Endothelial cell of umbilical vein (primary cell): ENCODE measurements at regions not wholly inside any gene's neighbourhood (a gene's known extent, or its start where the extent isn't known, plus 50 kb on each side); places are given as distances from the start of the nearest gene placed in this dataset.

ENCODE experiments used
- BruUV-seq: library from RNA; stranded (reverse); fragments of 400-500 nt; replicated peaks from 2 replicates; lab custom pipeline; 2021; lab: Mats Ljungman, UMichigan
- CTCF ChIA-PET: fragments of 300-600, 350-600 bp; sonication (Branson Sonifier 250); formaldehyde crosslinking; loops from one replicate; lab custom pipeline; 2021; ENCODE audit warnings: antibody characterized with exemption, inconsistent platforms; lab: Charles Lee
- POLR2A ChIA-PET: fragments of 300-600, 350-600 bp; sonication (Branson Sonifier 250); formaldehyde crosslinking; loops from one replicate; lab custom pipeline; 2021; ENCODE audit warnings: antibody characterized with exemption, inconsistent platforms; lab: Charles Lee
- DNase-seq: peaks from one replicate; pipeline ENCODE4 v3.0.0-alpha.2; 2011; ENCODE audit warnings: low read depth, low spot score
- FAIRE-seq: peaks from 2 replicates; lab custom pipeline; 2011; peaks lifted over from hg19 to GRCh38; lab: Jason Lieb, UNC
- H2AFZ ChIP-seq: 2 replicates; pipeline ENCODE4 v1.6.0; 2012; ENCODE audit warnings: low read depth, low read length, control low read depth, inconsistent platforms
- H3K27ac ChIP-seq: 2 replicates; pipeline ENCODE4 v1.5.1; 2011; ENCODE audit warnings: low read depth, mild to moderate bottlenecking, control low read depth, low read length, moderate library complexity; ENCODE audit not compliant: insufficient read depth
- H3K27me3 ChIP-seq, 2 experiments: 2 replicates each; pipeline versions ENCODE4 v1.6.0 to v1.6.1; 2011; ENCODE audit warnings: low read length in 2 of 2, mixed read lengths in 1 of 2; ENCODE audit not compliant: control insufficient read depth in 2 of 2, insufficient read depth in 2 of 2
- H3K36me3 ChIP-seq, 2 experiments: 2 replicates in 1 of 2; 3 replicates in 1 of 2; pipeline ENCODE4 v1.5.1; 2011; ENCODE audit warnings: low read length in 2 of 2, mild to moderate bottlenecking in 1 of 2, moderate library complexity in 1 of 2; ENCODE audit not compliant: control insufficient read depth in 2 of 2, insufficient read depth in 2 of 2; ENCODE audit errors: extremely low read depth in 1 of 2
- H3K4me1 ChIP-seq: 3 replicates; pipeline ENCODE4 v1.5.1; 2011; ENCODE audit warnings: mild to moderate bottlenecking, low read length; ENCODE audit not compliant: control insufficient read depth, insufficient read depth; ENCODE audit errors: extremely low read depth
- H3K4me2 ChIP-seq: 2 replicates; pipeline ENCODE4 v1.6.1; 2011; ENCODE audit warnings: low read length, control low read depth, mixed read lengths; ENCODE audit not compliant: insufficient read depth
- H3K4me3 ChIP-seq, 3 experiments: fragments of 200-600 bp in 1 of 3; sonication (generic), shearing (Covaris generic) in 1 of 3; replicated peaks in 1 of 3; 2 replicates each; pipeline ENCODE4 v1.5.1; 2011 to 2016; ENCODE audit warnings: control low read depth in 3 of 3, low read length in 3 of 3, mild to moderate bottlenecking in 2 of 3, inconsistent platforms in 1 of 3, low read depth in 1 of 3, moderate library complexity in 1 of 3; ENCODE audit not compliant: insufficient read depth in 1 of 3
- H3K79me2 ChIP-seq: 2 replicates; pipeline ENCODE4 v1.6.0; 2012; ENCODE audit warnings: low read length, inconsistent platforms; ENCODE audit not compliant: control insufficient read depth, insufficient read depth
- H3K9ac ChIP-seq: replicated peaks from 2 replicates; pipeline ENCODE3; 2011; ENCODE audit warnings: low read length, control low read depth; ENCODE audit not compliant: insufficient read depth; ENCODE audit errors: extremely low read depth
- H3K9me1 ChIP-seq: replicated peaks from 3 replicates; pipeline ENCODE4 v1.6.0; 2011; ENCODE audit warnings: mild to moderate bottlenecking, low read length; ENCODE audit not compliant: control insufficient read depth, insufficient read depth; ENCODE audit errors: extremely low read depth
- H3K9me3 ChIP-seq: replicated peaks from 2 replicates; pipeline ENCODE4 v1.5.1; 2012; ENCODE audit warnings: low read length, inconsistent platforms; ENCODE audit not compliant: control insufficient read depth, insufficient read depth
- H4K20me1 ChIP-seq: replicated peaks from 2 replicates; pipeline ENCODE3; 2011; ENCODE audit warnings: mild to moderate bottlenecking, low read length; ENCODE audit not compliant: control insufficient read depth, insufficient read depth; ENCODE audit errors: extremely low read depth
- CTCF ChIP-seq, 2 donors: IDR thresholded peaks; 1 replicate in 1 of 2; 2 replicates in 1 of 2; pipeline ENCODE4 v1.5.1; 2011; ENCODE audit warnings: low read length in 2 of 2, mild to moderate bottlenecking in 2 of 2, moderate library complexity in 2 of 2, control low read depth in 1 of 2, inconsistent platforms in 1 of 2, low read depth in 1 of 2; ENCODE audit not compliant: insufficient read depth in 1 of 2; ENCODE audit errors: extremely low read depth in 1 of 2
- EZH2 ChIP-seq: IDR thresholded peaks from 2 replicates; pipeline ENCODE4 v1.6.1; 2012; ENCODE audit warnings: borderline replicate concordance, low read depth, mild to moderate bottlenecking, moderate library complexity, low read length, inconsistent platforms; ENCODE audit not compliant: severe bottlenecking
- FOS ChIP-seq: IDR thresholded peaks from 2 replicates; pipeline ENCODE4 v1.6.1; 2011; ENCODE audit warnings: mild to moderate bottlenecking, low read length, moderate library complexity, borderline replicate concordance; ENCODE audit not compliant: insufficient read depth
- GATA2 ChIP-seq: IDR thresholded peaks from 2 replicates; pipeline ENCODE4 v1.7.0; 2011; ENCODE audit warnings: low read depth, mild to moderate bottlenecking, moderate library complexity, mixed read lengths, low read length; ENCODE audit not compliant: insufficient read length, insufficient read depth
- JUN ChIP-seq: IDR thresholded peaks from 2 replicates; pipeline ENCODE4 v1.6.1; 2011; ENCODE audit warnings: borderline replicate concordance, low read depth; ENCODE audit not compliant: insufficient read length, insufficient read depth
- MAX ChIP-seq: IDR thresholded peaks from 2 replicates; pipeline ENCODE4 v1.6.1; 2011; ENCODE audit not compliant: insufficient read depth, insufficient read length
- MYC ChIP-seq: IDR thresholded peaks from one replicate; pipeline ENCODE4 v1.6.1; 2011; ENCODE audit warnings: mild to moderate bottlenecking, low read depth, low read length
- POLR2A ChIP-seq: IDR thresholded peaks from 2 replicates; pipeline ENCODE4 v1.6.1; 2012; ENCODE audit warnings: low read depth, mild to moderate bottlenecking, control low read depth, low read length
- POLR2AphosphoS5 ChIP-seq: IDR thresholded peaks from 2 replicates; pipeline ENCODE4 v1.6.1; 2012; ENCODE audit warnings: low read depth, mild to moderate bottlenecking, control low read depth, low read length, moderate library complexity; ENCODE audit not compliant: insufficient read depth
- dilution Hi-C: fragments of 300-500 bp; cut with MboI; formaldehyde crosslinking; loops from one replicate; pipeline ENCODE4 v1.15.0; 2019; ENCODE audit warnings: low sequenced_read_pairs; ENCODE audit not compliant: extremely low pct_ligation_motif_present
- intact Hi-C: fragments of 100-400 bp; cut with micrococcal nuclease; formaldehyde crosslinking; loops from one replicate; pipeline ENCODE4 v1.10.0; 2022

GRCh38 chr3:145005427-145005826 lies 1033.8 kb downstream of the DIPK2A start:
- Histone ChIP-seq H3K4me3 (no peak overlapping the region), H3K36me3 (no peaks in the 10 kb centered on the region), H3K9me3 (no peaks in the 10 kb centered on the region), H3K4me2 (no peak overlapping the region), H3K4me1 (no peaks in the 10 kb centered on the region), H3K27me3 (no peaks in the 10 kb centered on the region), H3K27ac (no peak overlapping the region), H3K79me2 (no peaks in the 10 kb centered on the region), H3K9me1 (no peaks in the 10 kb centered on the region), H2AFZ (no peak overlapping the region), H4K20me1 (no peaks in the 10 kb centered on the region), H3K9ac (no peak overlapping the region)
- FAIRE-seq (no peak), DNase-seq (no peak)
- dilution Hi-C loops (no loop called here), intact Hi-C loops (no loop called here)
- TF ChIP-seq GATA2 (no peak), EZH2 (no peak), MAX (no peak), POLR2AphosphoS5 (no peak), POLR2A (no peak), JUN (no peak), MYC (no peak)
- BruUV-seq, result no TSS peak
- POLR2A ChIA-PET, result no interaction called here
- CTCF ChIA-PET, result interaction anchor here (0.9 kb wide), 1 partner anchor 1030 kb away, joined by 3 read pairs; no protein-coding TSS in a partner anchor

DNA sequence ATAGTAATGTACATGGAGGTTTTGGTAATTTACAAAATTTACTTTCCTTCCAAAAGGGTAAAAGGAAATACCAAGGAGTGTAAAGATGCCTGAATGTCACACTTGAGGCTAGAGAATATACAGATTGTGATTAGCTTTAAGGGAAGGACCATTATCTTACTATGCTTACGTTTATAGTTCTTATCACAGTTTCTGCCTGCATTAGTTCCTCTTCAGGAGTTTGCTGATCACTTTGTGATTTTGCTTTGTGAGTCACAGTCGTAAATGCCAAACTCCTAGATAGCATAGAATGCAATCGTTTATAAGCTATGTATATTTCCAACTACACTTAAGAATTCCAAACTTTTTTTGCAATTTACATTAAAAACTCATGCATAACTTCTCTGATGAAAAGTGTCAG lies 1034.6 kb downstream of the DIPK2A start:
- H3K9me1 ChIP-seq, result no peaks in the 10 kb centered on the region
- intact Hi-C loops (no loop called here), dilution Hi-C loops (no loop called here)
- no peaks in the 10 kb centered on the region for H3K27me3 ChIP-seq
- H2AFZ ChIP-seq, result no peak overlapping the region
- no TSS peak for BruUV-seq
- no peak overlapping the region for H3K9ac ChIP-seq
- CTCF ChIA-PET, result no interaction called here
- H3K79me2 ChIP-seq, result no peaks in the 10 kb centered on the region
- no peak overlapping the region for H3K27ac ChIP-seq
- TF ChIP-seq POLR2A, result no peak
- TF ChIP-seq JUN, result no peak
- no peak for TF ChIP-seq MAX
- TF ChIP-seq GATA2, result no peak
- TF ChIP-seq MYC, result no peak
- TF ChIP-seq CTCF (IDR thresholded peaks at IDR 0.05; ENCODE audit: extremely low read depth in 1 of 2, insufficient read depth in 1 of 2, low read depth in 1 of 2, low read length in 2 of 2), result no peak
- TF ChIP-seq EZH2, result no peak
- no peak for TF ChIP-seq FOS
- TF ChIP-seq POLR2AphosphoS5, result no peak
- FAIRE-seq, result no peak
- POLR2A ChIA-PET, result no interaction called here
- H3K4me3 ChIP-seq, result no peak overlapping the region
- no peaks in the 10 kb centered on the region for H3K9me3 ChIP-seq
- no peaks in the 10 kb centered on the region for H3K36me3 ChIP-seq
- H4K20me1 ChIP-seq, result no peaks in the 10 kb centered on the region
- no peaks in the 10 kb centered on the region for H3K4me1 ChIP-seq
- DNase-seq, result no peak
- H3K4me2 ChIP-seq, result no peak overlapping the region
